Rectal smooth muscle tissue (tissue), 1 donor: ENCODE measurements at regions not wholly inside any gene's neighbourhood (a gene's known extent, or its start where the extent isn't known, plus 50 kb on each side); places are given as distances from the start of the nearest gene placed in this dataset.

Source experiments
- H3K27ac ChIP-seq: one replicate; pipeline ENCODE4 v1.7.0; 2013; ENCODE audit warnings: low read depth, low read length, inconsistent platforms
- H3K27me3 ChIP-seq: one replicate; pipeline ENCODE4 v1.7.0; 2013; ENCODE audit warnings: low read length; ENCODE audit not compliant: control insufficient read depth, insufficient read depth
- H3K36me3 ChIP-seq: one replicate; pipeline ENCODE4 v1.7.0; 2013; ENCODE audit warnings: low read length; ENCODE audit not compliant: control insufficient read depth, insufficient read depth
- H3K4me1 ChIP-seq: one replicate; pipeline ENCODE4 v1.7.0; 2013; ENCODE audit warnings: low read length; ENCODE audit not compliant: control insufficient read depth, insufficient read depth
- H3K4me3 ChIP-seq: one replicate; pipeline ENCODE4 v1.7.0; 2013; ENCODE audit warnings: low read length
- H3K9ac ChIP-seq: one replicate; pipeline ENCODE4 v1.7.0; 2013; ENCODE audit warnings: low read length

DNA sequence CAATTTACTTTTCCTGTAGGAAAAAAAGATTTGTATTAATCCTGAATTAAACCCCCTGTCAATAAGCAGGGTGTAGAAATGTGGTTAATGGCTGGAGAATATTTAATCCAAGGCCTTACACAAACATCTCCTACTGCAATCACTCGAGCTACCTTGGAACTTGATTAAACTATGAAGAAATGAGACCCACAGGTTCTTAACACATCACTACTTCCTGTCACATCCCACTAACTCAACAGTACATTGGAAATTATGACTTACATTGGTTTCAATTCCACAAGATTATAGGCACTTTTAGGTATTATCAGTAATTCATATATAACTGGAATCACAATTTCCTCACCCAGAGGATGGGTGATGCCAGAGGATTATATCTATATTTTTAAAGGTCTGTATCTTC, 480.3 kb downstream of the MRPL39 start:
- H3K27me3 ChIP-seq = no peaks in the 10 kb centered on the region
- H3K4me3 ChIP-seq = no peak overlapping the region
- no peak overlapping the region for H3K9ac ChIP-seq
- no peak overlapping the region for H3K27ac ChIP-seq
- no peaks in the 10 kb centered on the region for H3K4me1 ChIP-seq
- no peaks in the 10 kb centered on the region for H3K36me3 ChIP-seq

DNA sequence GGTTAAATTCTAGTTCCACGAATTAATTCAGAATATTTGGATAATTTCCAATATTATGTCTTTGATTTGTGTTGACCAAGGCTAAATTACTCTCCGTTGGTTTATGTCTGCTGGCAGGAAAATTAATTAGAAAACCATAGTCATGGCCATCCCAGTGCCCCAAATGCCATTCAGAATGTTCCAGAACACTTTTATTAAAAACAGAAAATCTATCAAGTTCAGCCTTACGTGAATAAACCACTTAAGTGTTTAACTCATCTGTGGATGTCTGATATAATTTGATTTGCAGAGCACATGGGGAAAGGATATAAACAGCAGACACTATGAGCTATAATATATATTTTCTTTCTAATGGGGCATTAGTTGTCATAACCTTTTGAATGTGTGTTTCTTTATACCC, 480.7 kb downstream of the MRPL39 start:
- Histone ChIP-seq H3K4me1 (no peaks in the 10 kb centered on the region), H3K9ac (no peak overlapping the region), H3K36me3 (no peaks in the 10 kb centered on the region), H3K27me3 (no peaks in the 10 kb centered on the region), H3K4me3 (no peak overlapping the region), H3K27ac (no peak overlapping the region)

DNA sequence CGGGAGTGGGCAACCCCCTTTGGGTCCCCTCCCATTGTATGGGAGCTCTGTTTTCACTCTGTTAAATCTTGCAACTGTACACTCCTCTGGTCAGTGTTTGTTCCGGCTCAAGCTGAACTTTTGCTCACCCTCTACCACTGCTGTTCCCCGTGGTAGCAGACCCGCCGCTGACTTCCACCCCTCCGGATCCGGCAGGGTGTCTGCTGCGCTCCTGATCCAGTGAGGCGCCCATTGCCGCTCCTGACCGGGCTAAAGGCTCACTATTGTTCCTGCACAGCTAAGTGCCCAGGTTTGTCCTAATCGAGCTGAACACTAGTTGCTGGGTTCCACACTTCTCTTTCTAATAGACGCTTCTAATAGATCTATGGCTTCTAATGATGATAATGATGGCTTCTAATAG, 488.6 kb downstream of the MRPL39 start:
- H3K36me3 ChIP-seq = no peaks in the 10 kb centered on the region
- no peak overlapping the region for H3K4me3 ChIP-seq
- H3K27ac ChIP-seq = no peak overlapping the region
- no peaks in the 10 kb centered on the region for H3K27me3 ChIP-seq
- no peaks in the 10 kb centered on the region for H3K4me1 ChIP-seq
- no peak overlapping the region for H3K9ac ChIP-seq

DNA sequence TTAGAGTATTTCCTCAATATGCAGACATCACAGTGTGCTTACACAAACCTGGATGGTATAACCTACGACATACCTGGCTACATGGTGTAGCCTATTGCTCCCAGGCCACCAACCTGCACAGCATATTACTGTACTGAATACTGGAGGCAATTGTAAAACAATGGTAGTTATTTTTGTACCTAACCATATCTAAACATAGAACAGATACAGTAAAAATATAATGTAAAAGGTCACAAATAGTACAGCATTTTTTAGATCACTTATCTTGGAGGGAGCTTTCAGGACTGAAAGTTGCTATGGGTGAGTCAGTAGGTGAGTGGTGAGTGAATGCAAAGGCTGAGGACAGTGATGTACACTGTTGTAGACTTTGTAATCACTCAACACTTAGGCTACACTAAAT, 492.3 kb downstream of the MRPL39 start:
- Histone ChIP-seq H3K27ac (no peak overlapping the region), H3K4me1 (no peaks in the 10 kb centered on the region), H3K4me3 (no peak overlapping the region), H3K36me3 (no peaks in the 10 kb centered on the region), H3K27me3 (no peaks in the 10 kb centered on the region), H3K9ac (no peak overlapping the region)

DNA sequence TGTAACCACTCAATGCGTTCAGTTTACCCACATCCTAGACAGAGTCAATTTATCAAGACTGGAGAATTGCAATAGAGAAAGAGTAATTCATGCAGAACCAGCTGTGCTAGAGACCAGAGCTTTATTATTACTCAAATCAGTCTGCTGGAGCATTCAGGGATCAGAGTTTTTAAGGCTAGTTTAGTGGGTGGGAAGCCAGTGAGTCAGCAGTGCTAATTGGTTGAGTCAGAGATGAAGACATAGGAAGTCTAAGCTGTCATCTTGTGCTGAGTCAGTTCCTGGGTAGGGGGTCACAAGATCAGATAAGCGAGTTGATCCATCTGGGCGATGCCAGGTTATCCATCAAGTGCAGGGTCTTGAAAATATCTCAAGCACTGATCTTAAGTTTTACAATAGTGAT, 499.6 kb downstream of the MRPL39 start:
- Histone ChIP-seq H3K36me3 (no peaks in the 10 kb centered on the region), H3K9ac (no peak overlapping the region), H3K27me3 (no peaks in the 10 kb centered on the region), H3K4me1 (no peaks in the 10 kb centered on the region), H3K4me3 (no peak overlapping the region), H3K27ac (no peak overlapping the region)

DNA sequence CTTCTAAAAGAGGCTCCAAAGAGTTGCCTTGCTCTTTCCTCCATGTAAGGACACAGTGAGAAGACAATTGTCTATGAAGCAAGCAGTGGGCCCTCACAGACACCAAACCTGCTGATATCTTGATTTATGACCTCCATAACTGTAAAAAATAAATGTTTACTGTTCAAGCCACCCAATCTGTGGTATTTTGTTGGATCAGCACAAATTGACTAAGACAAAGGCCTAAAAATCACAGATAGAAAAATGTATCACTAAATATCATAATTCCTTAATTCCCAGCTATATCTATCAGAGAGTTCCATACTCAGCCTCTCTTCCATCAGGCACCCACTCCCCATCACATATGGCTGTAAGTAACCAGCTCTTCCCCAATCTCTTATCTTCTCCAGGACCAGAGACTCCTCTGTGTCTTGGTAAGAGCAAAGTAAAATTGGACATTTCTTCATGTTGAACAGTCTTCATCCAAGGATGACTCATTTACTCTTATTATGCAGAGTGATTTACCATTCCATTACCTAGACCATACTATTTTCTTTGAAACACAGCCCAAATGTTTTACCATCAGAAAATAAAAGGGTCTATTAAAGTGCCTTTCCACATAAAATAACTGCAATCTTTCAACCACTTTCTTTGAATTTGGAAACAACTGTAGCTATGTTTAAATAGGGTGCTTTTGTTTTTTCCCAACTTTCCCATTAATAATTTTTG, 503.6 kb downstream of the MRPL39 start:
- Histone ChIP-seq H3K9ac (no peak overlapping the region), H3K27ac (no peak overlapping the region), H3K4me3 (no peak overlapping the region)

DNA sequence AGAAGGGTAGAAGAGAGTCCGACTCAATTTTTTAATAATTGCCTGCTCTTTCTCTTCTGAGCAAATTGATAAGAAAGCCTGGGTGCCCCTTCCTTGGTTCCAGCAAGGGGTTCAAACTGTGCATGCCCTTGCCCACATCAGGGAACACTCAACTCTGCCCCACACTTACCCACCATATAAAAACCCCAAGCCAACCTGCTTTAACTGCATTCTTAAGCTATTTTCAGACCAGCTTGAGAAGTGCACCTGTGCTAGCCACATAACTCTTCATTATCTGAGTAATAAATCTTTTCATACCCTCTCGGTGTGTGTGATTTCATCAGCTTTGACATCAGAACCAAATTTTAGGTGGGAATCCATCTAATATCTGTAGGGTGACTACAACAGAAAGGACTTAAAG, 509.6 kb downstream of the MRPL39 start:
- H3K4me3 ChIP-seq = no peak overlapping the region

More for the DNA sequence above, 503.6 kb downstream of the MRPL39 start:
- H3K4me1 ChIP-seq = no peaks in the 10 kb centered on the region
- no peaks in the 10 kb centered on the region for H3K36me3 ChIP-seq
- H3K27me3 ChIP-seq = no peaks in the 10 kb centered on the region

DNA sequence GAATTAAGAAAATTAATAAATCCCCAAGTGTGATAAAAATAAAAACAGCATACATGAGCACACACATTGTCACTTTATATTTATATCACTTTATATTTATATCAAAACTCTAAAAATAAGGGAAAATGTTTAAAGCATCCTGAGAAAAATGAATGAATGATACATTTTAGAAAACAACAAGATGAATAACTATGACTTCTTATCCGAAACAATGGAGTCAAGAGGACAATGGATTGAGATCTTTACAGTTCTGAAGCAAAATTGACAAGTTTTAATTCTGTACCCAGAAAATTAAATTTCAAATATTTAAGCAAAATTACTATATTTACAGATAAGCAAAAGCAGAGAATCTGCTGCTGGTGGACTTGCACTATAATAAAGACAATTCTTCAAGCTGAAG, 512.6 kb downstream of the MRPL39 start:
- H3K27me3 ChIP-seq = no peaks in the 10 kb centered on the region
- H3K4me1 ChIP-seq = no peaks in the 10 kb centered on the region
- H3K9ac ChIP-seq = no peak overlapping the region
- no peak overlapping the region for H3K27ac ChIP-seq
- no peaks in the 10 kb centered on the region for H3K36me3 ChIP-seq
- no peak overlapping the region for H3K4me3 ChIP-seq

More for the DNA sequence above, 509.6 kb downstream of the MRPL39 start:
- Histone ChIP-seq H3K9ac (no peak overlapping the region), H3K27me3 (no peaks in the 10 kb centered on the region), H3K36me3 (no peaks in the 10 kb centered on the region), H3K4me1 (no peaks in the 10 kb centered on the region), H3K27ac (no peak overlapping the region)

DNA sequence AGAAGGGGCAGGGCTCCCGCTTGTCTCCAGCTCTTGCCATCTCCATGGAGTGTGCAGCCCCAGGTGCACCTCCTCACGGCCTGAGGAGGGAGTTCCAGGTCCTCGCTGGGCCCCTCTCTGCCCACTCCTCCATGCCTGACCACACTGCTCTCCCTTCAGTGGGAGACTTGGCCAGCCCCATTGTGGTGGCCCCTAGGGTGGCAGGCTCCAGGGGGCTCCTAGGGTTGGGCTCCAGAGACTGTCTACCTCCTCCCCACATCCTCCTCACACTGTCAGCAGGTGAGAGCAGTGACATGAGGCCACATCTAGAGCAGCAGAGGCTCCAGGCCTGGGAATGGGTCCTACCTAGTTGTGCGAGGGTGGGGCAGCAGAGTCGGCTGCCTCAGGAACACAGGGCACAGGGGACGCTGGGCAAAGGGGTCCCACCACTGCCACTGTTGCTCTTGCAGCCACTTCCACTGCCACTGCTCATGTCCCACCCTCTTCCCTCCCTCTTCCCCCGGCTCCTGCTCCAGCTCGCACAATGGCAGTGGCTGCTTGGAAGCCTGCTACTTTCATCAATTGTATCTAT, 514.8 kb downstream of the MRPL39 start:
- no peaks in the 10 kb centered on the region for H3K27me3 ChIP-seq
- no peak overlapping the region for H3K9ac ChIP-seq
- no peak overlapping the region for H3K27ac ChIP-seq
- H3K36me3 ChIP-seq = no peaks in the 10 kb centered on the region
- no peaks in the 10 kb centered on the region for H3K4me1 ChIP-seq
- no peak overlapping the region for H3K4me3 ChIP-seq

DNA sequence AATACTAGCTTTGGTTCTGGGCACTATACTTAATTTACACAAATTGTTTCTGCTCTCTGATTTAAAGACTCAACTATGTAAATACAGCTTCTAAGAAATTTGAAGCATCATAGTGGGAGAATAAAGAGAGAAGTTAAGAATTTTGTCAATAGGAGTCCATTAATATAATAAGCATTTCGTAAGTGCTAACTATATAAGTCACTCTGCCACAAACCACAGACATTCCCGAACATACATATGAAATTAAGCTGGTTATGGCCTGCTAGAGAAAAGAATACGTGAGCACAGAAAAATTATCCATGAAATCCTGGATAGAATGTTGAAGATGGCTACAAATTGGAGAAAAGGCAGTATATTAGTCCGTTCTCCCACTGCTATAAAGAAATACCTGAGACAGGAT, 526.2 kb downstream of the MRPL39 start:
- Histone ChIP-seq H3K4me3 (no peak overlapping the region), H3K36me3 (no peaks in the 10 kb centered on the region), H3K27ac (no peak overlapping the region), H3K9ac (no peak overlapping the region), H3K4me1 (no peaks in the 10 kb centered on the region), H3K27me3 (no peaks in the 10 kb centered on the region)

DNA sequence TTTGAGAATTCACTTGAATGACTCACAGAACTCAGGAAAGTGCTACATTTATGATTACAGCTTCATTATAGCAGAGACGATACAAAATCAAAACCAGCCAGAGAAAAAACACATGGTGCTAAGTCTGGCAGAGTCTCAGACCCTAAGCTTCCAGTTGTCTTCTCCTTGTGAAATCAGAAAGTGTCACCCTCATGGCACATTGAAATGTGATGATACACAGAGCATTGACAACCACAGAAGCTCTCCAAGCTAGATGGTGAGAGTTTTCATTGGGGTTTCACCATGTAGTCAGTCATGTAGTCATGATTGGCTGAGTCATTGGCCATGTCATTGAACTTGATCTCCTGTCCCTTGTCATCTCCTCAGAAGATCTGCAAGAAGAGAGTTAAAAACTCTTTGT, 526.6 kb downstream of the MRPL39 start:
- Histone ChIP-seq H3K4me1 (no peaks in the 10 kb centered on the region), H3K4me3 (no peak overlapping the region), H3K27me3 (no peaks in the 10 kb centered on the region), H3K9ac (no peak overlapping the region), H3K36me3 (no peaks in the 10 kb centered on the region), H3K27ac (no peak overlapping the region)

DNA sequence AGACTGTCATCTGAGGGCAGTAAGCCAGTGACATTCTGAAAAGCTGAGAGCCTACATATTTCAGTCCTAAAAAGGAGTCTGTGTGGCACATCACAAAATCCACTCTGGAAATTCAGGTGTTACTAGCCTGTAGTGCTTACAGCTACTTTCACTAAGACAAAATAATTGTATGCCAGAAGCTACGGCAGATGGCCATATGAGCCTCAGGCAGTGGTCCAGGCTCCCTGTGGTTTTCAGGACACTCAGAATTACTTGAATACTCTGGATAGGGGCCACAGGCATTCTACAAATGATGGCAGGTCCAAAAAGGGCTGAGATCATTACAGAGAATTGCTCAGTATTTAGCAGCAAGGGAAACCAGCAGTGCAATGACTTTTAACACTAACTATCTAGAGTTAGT, 527.1 kb downstream of the MRPL39 start:
- H3K9ac ChIP-seq = no peak overlapping the region
- H3K27ac ChIP-seq = no peak overlapping the region
- H3K4me3 ChIP-seq = no peak overlapping the region
- no peaks in the 10 kb centered on the region for H3K4me1 ChIP-seq
- H3K27me3 ChIP-seq = no peaks in the 10 kb centered on the region
- no peaks in the 10 kb centered on the region for H3K36me3 ChIP-seq

DNA sequence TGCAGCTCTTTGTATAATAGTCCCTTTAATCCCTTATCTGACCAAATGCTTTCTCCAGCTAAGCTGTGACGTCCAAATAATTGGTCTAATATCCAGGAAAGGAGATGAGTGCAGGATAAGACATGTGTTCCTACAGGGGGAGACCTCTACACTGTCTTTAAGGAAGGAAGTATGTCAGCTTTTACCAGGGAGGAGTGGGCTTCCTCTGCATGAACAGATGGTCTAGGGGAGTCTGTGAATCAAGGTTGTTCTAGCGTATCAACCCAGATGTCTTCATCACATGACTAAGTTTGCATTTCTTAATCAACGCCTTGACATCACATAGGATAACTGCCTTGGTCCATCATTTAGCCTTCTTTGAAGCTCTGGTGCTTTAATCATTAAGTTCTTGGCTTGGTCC, 528.2 kb downstream of the MRPL39 start:
- Histone ChIP-seq H3K27me3 (no peaks in the 10 kb centered on the region), H3K4me1 (no peaks in the 10 kb centered on the region), H3K36me3 (no peaks in the 10 kb centered on the region), H3K4me3 (no peak overlapping the region), H3K27ac (no peak overlapping the region), H3K9ac (no peak overlapping the region)
